IMR-90 (cell line): ENCODE measurements at regions not wholly inside any gene's neighbourhood (a gene's known extent, or its start where the extent isn't known, plus 50 kb on each side); places are given as distances from the start of the nearest gene placed in this dataset.

ENCODE experiments used
- ATAC-seq: fragments of 200-7000 bp; cut with Tn5 transposase; 2 replicates; pipeline ENCODE4 v1.9.1; 2020; ENCODE audit warnings: low read depth, mild to moderate bottlenecking, moderate library complexity
- BruUV-seq: library from RNA; stranded (reverse); fragments of 400-500 nt; replicated peaks from 2 replicates; lab custom pipeline; 2021; lab: Mats Ljungman, UMichigan
- CTCF ChIA-PET: fragments of 300-600 bp; formaldehyde crosslinking; extraction: SDS; loops from one replicate; lab custom pipeline; 2021; ENCODE audit warnings: antibody characterized with exemption; lab: Yijun Ruan, JAX
- POLR2A ChIA-PET: fragments of 300-600 bp; sonication (Branson Sonifier 250); formaldehyde crosslinking; loops from one replicate; lab custom pipeline; 2022; ENCODE audit warnings: antibody characterized with exemption; ENCODE audit not compliant: unreplicated experiment; lab: Charles Lee
- DNase-seq: peaks from one replicate; pipeline ENCODE4 v3.0.0; 2013
- H2AFZ ChIP-seq: replicated peaks from 2 replicates; pipeline ENCODE3; 2013; ENCODE audit warnings: low read length, mild to moderate bottlenecking; ENCODE audit not compliant: poor library complexity
- H2AK5ac ChIP-seq: 2 replicates; pipeline ENCODE4 v1.6.1; 2013; ENCODE audit warnings: low read depth, low read length, inconsistent platforms
- H2AK9ac ChIP-seq: replicated peaks from 2 replicates; pipeline ENCODE3; 2013; ENCODE audit warnings: mild to moderate bottlenecking, low read depth, low read length, moderate library complexity; ENCODE audit not compliant: poor library complexity
- H2BK120ac ChIP-seq: 2 replicates; pipeline ENCODE4 v1.6.1; 2013; ENCODE audit warnings: low read depth, low read length, inconsistent platforms
- H2BK15ac ChIP-seq: 3 replicates; pipeline ENCODE4 v1.6.1; 2013; ENCODE audit warnings: low read depth, low read length, inconsistent platforms
- H2BK20ac ChIP-seq: 2 replicates; pipeline ENCODE4 v1.6.1; 2013; ENCODE audit warnings: low read depth, mild to moderate bottlenecking, inconsistent platforms, low read length, moderate library complexity
- H2BK5ac ChIP-seq: 2 replicates; pipeline ENCODE4 v1.6.1; 2013; ENCODE audit warnings: mild to moderate bottlenecking, low read depth, low read length, inconsistent platforms; ENCODE audit not compliant: poor library complexity, severe bottlenecking
- H3K14ac ChIP-seq: replicated peaks from 2 replicates; pipeline ENCODE4 v1.6.1; 2013; ENCODE audit warnings: low read depth, low read length, inconsistent platforms
- H3K18ac ChIP-seq: 2 replicates; pipeline ENCODE4 v1.6.1; 2013; ENCODE audit warnings: low read depth, low read length, control low read depth
- H3K23ac ChIP-seq: 2 replicates; pipeline ENCODE4 v1.6.1; 2013; ENCODE audit warnings: low read depth, low read length, inconsistent platforms
- H3K27ac ChIP-seq: 2 replicates; pipeline ENCODE4 v1.5.1; 2013; ENCODE audit warnings: mild to moderate bottlenecking, control low read depth, low read length; ENCODE audit not compliant: insufficient read depth
- H3K27me3 ChIP-seq: 2 replicates; pipeline ENCODE4 v1.6.1; 2013; ENCODE audit warnings: low read length; ENCODE audit not compliant: control insufficient read depth, insufficient read depth
- H3K36me3 ChIP-seq: 2 replicates; pipeline ENCODE4 v1.6.1; 2013; ENCODE audit warnings: low read length, mixed read lengths; ENCODE audit not compliant: control insufficient read depth, insufficient read depth
- H3K4ac ChIP-seq: 2 replicates; pipeline ENCODE4 v1.6.1; 2013; ENCODE audit warnings: low read depth, low read length, inconsistent platforms
- H3K4me1 ChIP-seq: 2 replicates; pipeline ENCODE4 v1.6.1; 2013; ENCODE audit warnings: low read length, mixed read lengths; ENCODE audit not compliant: control insufficient read depth, insufficient read depth
- H3K4me2 ChIP-seq: 2 replicates; pipeline ENCODE4 v1.6.1; 2013; ENCODE audit warnings: low read depth, mild to moderate bottlenecking, control low read depth, low read length, moderate library complexity
- H3K4me3 ChIP-seq: 2 replicates; pipeline ENCODE4 v1.5.1; 2013; ENCODE audit warnings: low read depth, mild to moderate bottlenecking, control low read depth, low read length, moderate library complexity; ENCODE audit not compliant: insufficient read depth
- H3K56ac ChIP-seq: 2 replicates; pipeline ENCODE4 v1.6.1; 2013; ENCODE audit warnings: low read length, inconsistent platforms; ENCODE audit not compliant: insufficient read depth; ENCODE audit errors: extremely low read depth
- H3K79me1 ChIP-seq, 2 experiments: 2 replicates each; pipeline ENCODE4 v1.6.1; 2013; ENCODE audit warnings: low read length in 2 of 2, inconsistent platforms in 1 of 2, low read depth in 1 of 2
- H3K9ac ChIP-seq: 2 replicates; pipeline ENCODE4 v1.6.1; 2013; ENCODE audit warnings: low read depth, low read length, control low read depth
- H3K9me1 ChIP-seq: 2 replicates; pipeline ENCODE4 v1.6.1; 2013; ENCODE audit warnings: low read length, inconsistent platforms; ENCODE audit not compliant: insufficient read depth
- H3K9me3 ChIP-seq: 2 replicates; pipeline ENCODE4 v1.6.1; 2013; ENCODE audit warnings: low read length; ENCODE audit not compliant: control insufficient read depth, insufficient read depth
- H4K20me1 ChIP-seq: 2 replicates; pipeline ENCODE4 v1.6.1; 2013; ENCODE audit warnings: low read length, inconsistent platforms; ENCODE audit not compliant: insufficient read depth
- H4K5ac ChIP-seq: 2 replicates; pipeline ENCODE4 v1.6.1; 2013; ENCODE audit warnings: mild to moderate bottlenecking, low read depth, low read length, control low read depth
- H4K8ac ChIP-seq, 2 experiments: 2 replicates each; pipeline ENCODE4 v1.6.1; 2013; ENCODE audit warnings: low read depth in 2 of 2, low read length in 2 of 2, control low read depth in 1 of 2, inconsistent platforms in 1 of 2
- H4K91ac ChIP-seq: 2 replicates; pipeline ENCODE4 v1.6.1; 2013; ENCODE audit warnings: low read depth, low read length, inconsistent platforms; ENCODE audit not compliant: insufficient read depth
- CEBPB ChIP-seq: IDR thresholded peaks from 2 replicates; pipeline ENCODE4 v1.6.1; 2012; ENCODE audit warnings: low read depth, low read length, improper control_type of control experiment
- MAZ ChIP-seq: IDR thresholded peaks from 2 replicates; pipeline ENCODE4 v1.6.1; 2012; ENCODE audit warnings: low read depth, mild to moderate bottlenecking, low read length, improper control_type of control experiment, moderate library complexity, borderline replicate concordance
- POLR2A ChIP-seq: IDR thresholded peaks from 2 replicates; pipeline ENCODE4 v1.6.1; 2012; ENCODE audit warnings: mild to moderate bottlenecking, low read depth, low read length
- WGBS, 2 experiments: methylation state at CpG; one replicate each; pipeline versions ENCODE4 v1.1.5 to v1.1.7; 2013; ENCODE audit warnings: missing lambda C conversion rate in 2 of 2; ENCODE audit not compliant: insufficient read length in 1 of 2; ENCODE audit errors: extremely low coverage in 2 of 2; 5-methylcytosine and 5-hydroxymethylcytosine counted together
- dilution Hi-C: fragments of 300-500 bp; cut with HindIII; formaldehyde crosslinking; loops from one replicate; pipeline ENCODE4 v1.14.3; 2018; ENCODE audit warnings: low sequenced_read_pairs; ENCODE audit not compliant: unreplicated experiment
- in situ Hi-C: fragments of 300-500 bp; cut with MboI; formaldehyde crosslinking; loops from 3 replicates; pipeline ENCODE4 v1.14.3; 2019; ENCODE audit warnings: low sequenced_read_pairs, inconsistent platforms, mixed read lengths
- intact Hi-C: fragments of 100-400 bp; cut with micrococcal nuclease; formaldehyde crosslinking; loops from 2 replicates; pipeline ENCODE4 v1.10.0; 2022

GRCh38 chr17:22496450-22496849, 804.1 kb downstream of the KCNJ18 start:
- no peak for ATAC-seq
- H3K4me3 ChIP-seq = no peak overlapping the region
- no peak overlapping the region for H3K56ac ChIP-seq
- no peak overlapping the region for H4K91ac ChIP-seq
- no peak overlapping the region for H2BK15ac ChIP-seq
- H4K20me1 ChIP-seq = no peaks in the 10 kb centered on the region
- in situ Hi-C loops (no loop called here), dilution Hi-C loops (no loop called here), intact Hi-C loops (no loop called here)
- no peaks in the 10 kb centered on the region for H3K4me1 ChIP-seq
- no peaks in the 10 kb centered on the region for H3K36me3 ChIP-seq
- no peak overlapping the region for H4K5ac ChIP-seq
- H2BK20ac ChIP-seq = no peak overlapping the region
- TF ChIP-seq MAZ = no peak
- no peak for TF ChIP-seq POLR2A
- TF ChIP-seq CEBPB = no peak
- no peak overlapping the region for H3K9ac ChIP-seq
- WGBS, 2 experiments = 0% methylated on average over 1 of the region's 5 CpGs; no CpG with 5 or more reads in 1 of the 2 experiments
- no peak overlapping the region for H3K4ac ChIP-seq
- no peak overlapping the region for H2AK9ac ChIP-seq
- H3K4me2 ChIP-seq = no peak overlapping the region
- H2AFZ ChIP-seq = no peak overlapping the region
- no peak overlapping the region for H3K27ac ChIP-seq
- no peak overlapping the region for H3K23ac ChIP-seq
- no peak overlapping the region for H3K14ac ChIP-seq
- no peak overlapping the region for H4K8ac ChIP-seq
- no peaks in the 10 kb centered on the region for H3K79me1 ChIP-seq
- DNase-seq = no peak
- no peaks in the 10 kb centered on the region for H3K9me1 ChIP-seq
- H2BK5ac ChIP-seq = no peak overlapping the region
- peaks cover 13% of the 10 kb centered on the region for H3K9me3 ChIP-seq
- H3K18ac ChIP-seq = no peak overlapping the region
- no TSS peak for BruUV-seq
- H2AK5ac ChIP-seq = no peak overlapping the region
- no peaks in the 10 kb centered on the region for H3K27me3 ChIP-seq
- ChIA-PET CTCF (no interaction called here), POLR2A (no interaction called here)
- H2BK120ac ChIP-seq = no peak overlapping the region
